ENCODE measurements at regions not wholly inside any gene's neighbourhood (a gene's known extent, or its start where the extent isn't known, plus 50 kb on each side); places are given as distances from the start of the nearest gene placed in this dataset.

DNA sequence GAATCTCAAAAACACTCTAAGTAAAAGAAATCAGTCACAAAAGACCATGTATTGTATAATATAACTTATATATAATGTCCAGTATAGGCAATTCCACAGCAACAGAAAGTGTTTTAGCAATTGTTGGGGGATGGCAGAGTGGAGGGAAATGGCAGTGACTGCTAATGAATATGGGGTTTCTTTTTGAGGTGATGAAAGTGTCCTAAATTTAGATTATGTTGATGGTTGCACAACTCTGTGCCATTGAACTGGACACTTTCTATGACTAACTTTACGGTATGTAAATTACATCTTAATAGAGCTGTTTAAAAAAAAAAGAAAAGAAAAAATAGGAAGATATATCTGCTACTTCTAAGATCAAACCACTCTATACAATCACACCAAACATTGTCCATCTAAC, 124.9 kb upstream of the ZNF462 start:
- Mint-ChIP-seq H3K9me3 (ENCODE audit: unreplicated experiment) (peaks cover 13% of the 10 kb centered on the region), H3K36me3 (ENCODE audit: insufficient read depth, unreplicated experiment) (no peaks in the 10 kb centered on the region), H3K27ac (ENCODE audit: unreplicated experiment) (no peak overlapping the region), H3K4me1 (ENCODE audit: low read depth, unreplicated experiment) (peaks cover 6% of the 10 kb centered on the region), H3K4me3 (ENCODE audit: unreplicated experiment) (no peak overlapping the region), H3K27me3 (ENCODE audit: insufficient read depth, unreplicated experiment) (no peaks in the 10 kb centered on the region)
- no peak for DNase-seq
- POLR2A ChIA-PET = no interaction called here
- CTCF ChIA-PET = no interaction called here
- Histone ChIP-seq H3K36me3 (ENCODE audit: control insufficient read depth, insufficient read depth, low read length) (no peaks in the 10 kb centered on the region), H3K4me3 (ENCODE audit: low read depth, low read length) (no peak overlapping the region), H3K27me3 (replicated peaks; ENCODE audit: control insufficient read depth, insufficient read depth, low read length) (no peaks in the 10 kb centered on the region), H3K4me1 (no peaks in the 10 kb centered on the region), H3K9me3 (no peaks in the 10 kb centered on the region)
- intact Hi-C loops (cut with micrococcal nuclease; ENCODE audit: unreplicated experiment) = no loop called here
- BruUV-seq (replicated peaks) = no TSS peak
- TF ChIP-seq, protein P1, sequence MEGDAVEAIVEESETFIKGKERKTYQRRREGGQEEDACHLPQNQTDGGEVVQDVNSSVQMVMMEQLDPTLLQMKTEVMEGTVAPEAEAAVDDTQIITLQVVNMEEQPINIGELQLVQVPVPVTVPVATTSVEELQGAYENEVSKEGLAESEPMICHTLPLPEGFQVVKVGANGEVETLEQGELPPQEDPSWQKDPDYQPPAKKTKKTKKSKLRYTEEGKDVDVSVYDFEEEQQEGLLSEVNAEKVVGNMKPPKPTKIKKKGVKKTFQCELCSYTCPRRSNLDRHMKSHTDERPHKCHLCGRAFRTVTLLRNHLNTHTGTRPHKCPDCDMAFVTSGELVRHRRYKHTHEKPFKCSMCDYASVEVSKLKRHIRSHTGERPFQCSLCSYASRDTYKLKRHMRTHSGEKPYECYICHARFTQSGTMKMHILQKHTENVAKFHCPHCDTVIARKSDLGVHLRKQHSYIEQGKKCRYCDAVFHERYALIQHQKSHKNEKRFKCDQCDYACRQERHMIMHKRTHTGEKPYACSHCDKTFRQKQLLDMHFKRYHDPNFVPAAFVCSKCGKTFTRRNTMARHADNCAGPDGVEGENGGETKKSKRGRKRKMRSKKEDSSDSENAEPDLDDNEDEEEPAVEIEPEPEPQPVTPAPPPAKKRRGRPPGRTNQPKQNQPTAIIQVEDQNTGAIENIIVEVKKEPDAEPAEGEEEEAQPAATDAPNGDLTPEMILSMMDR (IDR thresholded peaks at IDR 0.05; ENCODE audit: insufficient read depth in 1 of 2, low read depth in 1 of 2, low read length in 1 of 2, severe bottlenecking in 1 of 2, unreplicated experiment in 1 of 2) = no peak

DNA sequence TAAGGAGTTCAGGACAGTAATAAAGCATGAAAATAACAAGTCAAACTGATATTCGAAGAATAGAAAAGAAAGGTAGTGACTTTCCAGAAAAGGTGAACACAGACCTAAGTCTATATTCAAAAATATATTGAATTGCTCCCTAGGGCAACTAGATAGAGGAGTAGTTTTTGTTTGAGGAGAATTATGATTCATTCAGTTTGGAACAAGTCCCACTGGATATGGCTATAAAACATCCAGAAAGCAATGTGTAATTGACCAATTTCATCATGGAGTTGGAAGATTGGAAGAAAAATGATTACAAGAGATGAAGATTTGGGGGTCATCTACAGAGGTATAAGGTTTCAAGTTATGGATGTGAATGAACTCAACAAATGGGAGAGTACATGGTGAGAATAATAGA, 117.5 kb upstream of the ZNF462 start:
- no peaks in the 10 kb centered on the region for H3K9me3 ChIP-seq
- no peaks in the 10 kb centered on the region for H3K4me1 Mint-ChIP-seq (ENCODE audit: low read depth, unreplicated experiment)
- intact Hi-C loops (cut with micrococcal nuclease; ENCODE audit: unreplicated experiment) = no loop called here
- ChIA-PET CTCF (no interaction called here), POLR2A (no interaction called here)
- no peaks in the 10 kb centered on the region for H3K4me1 ChIP-seq
- H3K27me3 Mint-ChIP-seq (ENCODE audit: insufficient read depth, unreplicated experiment) = no peaks in the 10 kb centered on the region
- TF ChIP-seq, protein P1 (IDR thresholded peaks at IDR 0.05; ENCODE audit: insufficient read depth in 1 of 2, low read depth in 1 of 2, low read length in 1 of 2, severe bottlenecking in 1 of 2, unreplicated experiment in 1 of 2) = no peak
- no peaks in the 10 kb centered on the region for H3K36me3 ChIP-seq (ENCODE audit: control insufficient read depth, insufficient read depth, low read length)
- no peaks in the 10 kb centered on the region for H3K27me3 ChIP-seq (replicated peaks; ENCODE audit: control insufficient read depth, insufficient read depth, low read length)
- BruUV-seq (replicated peaks) = no TSS peak
- no peak for DNase-seq
- H3K4me3 Mint-ChIP-seq (ENCODE audit: unreplicated experiment) = no peak overlapping the region
- peaks cover 8% of the 10 kb centered on the region for H3K9me3 Mint-ChIP-seq (ENCODE audit: unreplicated experiment)
- no peak overlapping the region for H3K27ac Mint-ChIP-seq (ENCODE audit: unreplicated experiment)
- H3K36me3 Mint-ChIP-seq (ENCODE audit: insufficient read depth, unreplicated experiment) = no peaks in the 10 kb centered on the region
- H3K4me3 ChIP-seq (ENCODE audit: low read depth, low read length) = no peak overlapping the region

DNA sequence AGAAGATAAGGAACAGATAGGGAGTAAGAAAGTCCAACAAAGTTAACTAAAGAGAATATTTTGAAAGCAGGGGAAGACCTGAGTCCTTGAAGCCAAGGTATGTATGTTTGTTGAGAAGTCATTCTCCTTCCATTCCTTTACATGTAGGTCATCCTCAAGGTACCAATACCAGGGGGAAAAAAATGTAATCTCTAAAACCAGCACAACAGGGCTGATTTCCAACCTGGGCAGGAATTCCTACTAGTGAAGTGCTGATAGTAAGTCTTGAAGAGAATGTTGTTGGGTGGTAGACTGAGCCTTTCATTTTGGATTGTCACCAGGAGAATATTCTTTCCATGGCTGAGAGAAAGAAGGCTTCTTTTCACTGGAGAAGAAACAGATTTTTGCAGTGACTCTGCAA, 117.1 kb upstream of the ZNF462 start:
- TF ChIP-seq, protein P1 (IDR thresholded peaks at IDR 0.05; ENCODE audit: insufficient read depth in 1 of 2, low read depth in 1 of 2, low read length in 1 of 2, severe bottlenecking in 1 of 2, unreplicated experiment in 1 of 2) = no peak
- H3K9me3 ChIP-seq = no peaks in the 10 kb centered on the region
- no peak for DNase-seq
- Mint-ChIP-seq H3K9me3 (ENCODE audit: unreplicated experiment) (peaks cover 8% of the 10 kb centered on the region), H3K27me3 (ENCODE audit: insufficient read depth, unreplicated experiment) (no peaks in the 10 kb centered on the region), H3K4me3 (ENCODE audit: unreplicated experiment) (no peak overlapping the region), H3K36me3 (ENCODE audit: insufficient read depth, unreplicated experiment) (no peaks in the 10 kb centered on the region), H3K4me1 (ENCODE audit: low read depth, unreplicated experiment) (no peaks in the 10 kb centered on the region), H3K27ac (ENCODE audit: unreplicated experiment) (no peak overlapping the region)
- POLR2A ChIA-PET = no interaction called here
- no TSS peak for BruUV-seq (replicated peaks)
- intact Hi-C loops (cut with micrococcal nuclease; ENCODE audit: unreplicated experiment) = no loop called here
- CTCF ChIA-PET = no interaction called here
- H3K4me1 ChIP-seq = no peaks in the 10 kb centered on the region
- no peaks in the 10 kb centered on the region for H3K27me3 ChIP-seq (replicated peaks; ENCODE audit: control insufficient read depth, insufficient read depth, low read length)
- H3K4me3 ChIP-seq (ENCODE audit: low read depth, low read length) = no peak overlapping the region
- no peaks in the 10 kb centered on the region for H3K36me3 ChIP-seq (ENCODE audit: control insufficient read depth, insufficient read depth, low read length)
